SK-N-SH (cell line): ENCODE measurements at regions not wholly inside any gene's neighbourhood (a gene's known extent, or its start where the extent isn't known, plus 50 kb on each side); places are given as distances from the start of the nearest gene placed in this dataset.

Source experiments
- CTCF ChIA-PET: fragments of 300-600, 350-600 bp; formaldehyde crosslinking; extraction: SDS; loops from one replicate; lab custom pipeline; 2021; lab: Yijun Ruan, JAX
- POLR2A ChIA-PET: fragments of 350-600 bp; sonication (Branson Sonifier 250); formaldehyde crosslinking; extraction: SDS; loops from one replicate; lab custom pipeline; 2020; ENCODE audit warnings: antibody characterized with exemption, inconsistent platforms; lab: Yijun Ruan, JAX
- DNase-seq: peaks from one replicate; pipeline ENCODE4 v3.0.0; 2012
- H2AFZ ChIP-seq: fragments of 200-600 bp; sonication (generic); 2 replicates; pipeline ENCODE4 v1.8.1; 2016; ENCODE audit warnings: antibody characterized with exemption, mild to moderate bottlenecking, low read depth
- H3F3A ChIP-seq: fragments of 200-600 bp; sonication (generic); replicated peaks from 2 replicates; pipeline ENCODE3; 2016; ENCODE audit warnings: antibody characterized with exemption, mild to moderate bottlenecking; ENCODE audit not compliant: insufficient read depth
- H3K27ac ChIP-seq, 2 experiments: fragments of 200-500 bp in 1 of 2; fragments of 200-600 bp in 1 of 2; sonication (Bioruptor generic) in 1 of 2; sonication (generic), shearing (Covaris generic) in 1 of 2; 2 replicates each; pipeline versions ENCODE4 v1.5.1 to v1.6.1; 2014 to 2016; ENCODE audit warnings: low read depth in 2 of 2, inconsistent platforms in 1 of 2, low read length in 1 of 2, mild to moderate bottlenecking in 1 of 2, mixed read lengths in 1 of 2
- H3K27me3 ChIP-seq: fragments of 200-600 bp; sonication (generic), shearing (Covaris generic); 2 replicates; pipeline ENCODE4 v1.6.1; 2016; ENCODE audit warnings: mixed run types; ENCODE audit not compliant: insufficient read depth
- H3K36me3 ChIP-seq, 2 experiments: fragments of 200-500 bp in 1 of 2; fragments of 200-600 bp in 1 of 2; sonication (Bioruptor generic) in 1 of 2; sonication (generic) in 1 of 2; replicated peaks in 1 of 2; 2 replicates each; pipeline versions ENCODE3 to v1.5.1; 2014 to 2016; ENCODE audit warnings: low read length in 1 of 2, mild to moderate bottlenecking in 1 of 2; ENCODE audit not compliant: insufficient read depth in 2 of 2, control insufficient read depth in 1 of 2
- H3K4me1 ChIP-seq, 2 experiments: fragments of 200-500 bp in 1 of 2; fragments of 200-600 bp in 1 of 2; sonication (Bioruptor generic) in 1 of 2; sonication (generic), shearing (Covaris generic) in 1 of 2; 2 replicates each; pipeline versions ENCODE4 v1.5.1 to v1.6.1; 2014 to 2016; ENCODE audit warnings: low read depth in 1 of 2, low read length in 1 of 2, mixed run types in 1 of 2; ENCODE audit not compliant: insufficient read depth in 2 of 2, control insufficient read depth in 1 of 2
- H3K4me2 ChIP-seq: fragments of 200-600 bp; sonication (generic), shearing (Covaris generic); 2 replicates; pipeline ENCODE4 v1.6.1; 2017; ENCODE audit warnings: mixed run types
- H3K4me3 ChIP-seq, 2 experiments: fragments of 200-500 bp in 1 of 2; fragments of 200-600 bp in 1 of 2; sonication (Bioruptor generic) in 1 of 2; sonication (generic), shearing (Covaris generic) in 1 of 2; 2 replicates each; pipeline versions ENCODE4 v1.5.1 to v1.8.1; 2014 to 2016; ENCODE audit warnings: low read depth in 2 of 2, inconsistent platforms in 1 of 2, low read length in 1 of 2, mild to moderate bottlenecking in 1 of 2, mixed read lengths in 1 of 2, moderate library complexity in 1 of 2
- H3K79me2 ChIP-seq: fragments of 200-600 bp; sonication (generic); 2 replicates; pipeline ENCODE4 v1.8.1; 2017; ENCODE audit warnings: mild to moderate bottlenecking; ENCODE audit not compliant: insufficient read depth
- H3K9ac ChIP-seq: fragments of 200-600 bp; sonication (generic); 2 replicates; pipeline ENCODE4 v1.6.1; 2017; ENCODE audit warnings: mixed run types
- H3K9me2 ChIP-seq: fragments of 200-600 bp; sonication (generic); 2 replicates; pipeline ENCODE4 v1.6.1; 2017; ENCODE audit warnings: mixed run types
- H3K9me3 ChIP-seq: fragments of 200-600 bp; sonication (generic); 2 replicates; pipeline ENCODE4 v1.6.1; 2017; ENCODE audit warnings: mixed run types, mild to moderate bottlenecking, moderate library complexity
- H4K20me1 ChIP-seq: fragments of 200-600 bp; sonication (generic); 2 replicates; pipeline ENCODE4 v1.6.1; 2017; ENCODE audit warnings: mild to moderate bottlenecking, mixed run types; ENCODE audit not compliant: insufficient read depth
- GATA2 ChIP-seq: sonication (generic); formaldehyde crosslinking; IDR thresholded peaks from 2 replicates; pipeline ENCODE4 v1.5.0; 2020; ENCODE audit warnings: mild to moderate bottlenecking, missing genetic modification reagents
- JUND ChIP-seq: IDR thresholded peaks from 2 replicates; pipeline ENCODE4 v1.4.0; 2012
- MXI1 ChIP-seq: IDR thresholded peaks from 2 replicates; pipeline ENCODE4 v1.6.1; 2012; ENCODE audit warnings: mild to moderate bottlenecking, low read depth, low read length, improper control_type of control experiment
- NFIC ChIP-seq: IDR thresholded peaks from 2 replicates; pipeline ENCODE4 v1.4.0; 2012; ENCODE audit warnings: borderline replicate concordance
- NRF1 ChIP-seq: IDR thresholded peaks from 2 replicates; pipeline ENCODE4 v1.6.1; 2012; ENCODE audit warnings: low read depth, mild to moderate bottlenecking, low read length
- RAD21 ChIP-seq: IDR thresholded peaks from 2 replicates; pipeline ENCODE4 v1.6.1; 2012; ENCODE audit warnings: mild to moderate bottlenecking, low read length
- RFX5 ChIP-seq: IDR thresholded peaks from 2 replicates; pipeline ENCODE4 v1.6.1; 2012; ENCODE audit warnings: mild to moderate bottlenecking, improper control_type of control experiment, low read length
- SMC3 ChIP-seq: IDR thresholded peaks from 2 replicates; pipeline ENCODE4 v1.6.1; 2012; ENCODE audit warnings: low read depth, low read length, improper control_type of control experiment
- TAF1 ChIP-seq: IDR thresholded peaks from 2 replicates; pipeline ENCODE4 v1.6.1; 2012; ENCODE audit warnings: low read depth, mild to moderate bottlenecking, low read length, moderate library complexity, borderline replicate concordance
- YY1 ChIP-seq: IDR thresholded peaks from 2 replicates; pipeline ENCODE4 v1.4.0; 2012; ENCODE audit warnings: low read depth, mild to moderate bottlenecking
- WGBS: methylation state at CpG from one replicate; pipeline ENCODE4 v1.1.6; 2017; ENCODE audit warnings: low lambda C conversion rate; 5-methylcytosine and 5-hydroxymethylcytosine counted together
- TF ChIP-seq, protein P1 (sequence below): IDR thresholded peaks from 2 replicates; pipeline ENCODE4 v1.6.1; 2012; ENCODE audit warnings: mild to moderate bottlenecking, low read depth, low read length, moderate library complexity
- TF ChIP-seq, protein P2 (sequence below): fragments of 150-350 bp; IDR thresholded peaks from 2 replicates; pipeline ENCODE4 v1.6.1; 2017; ENCODE audit warnings: antibody characterized with exemption, low read length, low read depth, borderline replicate concordance
- TF ChIP-seq, protein P3 (sequence below): IDR thresholded peaks from 2 replicates; pipeline ENCODE4 v1.4.0; 2012; ENCODE audit warnings: low read depth
- TF ChIP-seq, protein P4 (sequence below): fragments of 200-600 bp; sonication (generic); IDR thresholded peaks from 2 replicates; pipeline ENCODE4 v1.6.1; 2017; ENCODE audit warnings: antibody characterized with exemption, mild to moderate bottlenecking, moderate library complexity
- TF ChIP-seq, protein P5 (sequence below): fragments of 150-350 bp; IDR thresholded peaks from 2 replicates; pipeline ENCODE4 v1.6.1; 2016; ENCODE audit warnings: mild to moderate bottlenecking, low read depth, low read length

DNA sequence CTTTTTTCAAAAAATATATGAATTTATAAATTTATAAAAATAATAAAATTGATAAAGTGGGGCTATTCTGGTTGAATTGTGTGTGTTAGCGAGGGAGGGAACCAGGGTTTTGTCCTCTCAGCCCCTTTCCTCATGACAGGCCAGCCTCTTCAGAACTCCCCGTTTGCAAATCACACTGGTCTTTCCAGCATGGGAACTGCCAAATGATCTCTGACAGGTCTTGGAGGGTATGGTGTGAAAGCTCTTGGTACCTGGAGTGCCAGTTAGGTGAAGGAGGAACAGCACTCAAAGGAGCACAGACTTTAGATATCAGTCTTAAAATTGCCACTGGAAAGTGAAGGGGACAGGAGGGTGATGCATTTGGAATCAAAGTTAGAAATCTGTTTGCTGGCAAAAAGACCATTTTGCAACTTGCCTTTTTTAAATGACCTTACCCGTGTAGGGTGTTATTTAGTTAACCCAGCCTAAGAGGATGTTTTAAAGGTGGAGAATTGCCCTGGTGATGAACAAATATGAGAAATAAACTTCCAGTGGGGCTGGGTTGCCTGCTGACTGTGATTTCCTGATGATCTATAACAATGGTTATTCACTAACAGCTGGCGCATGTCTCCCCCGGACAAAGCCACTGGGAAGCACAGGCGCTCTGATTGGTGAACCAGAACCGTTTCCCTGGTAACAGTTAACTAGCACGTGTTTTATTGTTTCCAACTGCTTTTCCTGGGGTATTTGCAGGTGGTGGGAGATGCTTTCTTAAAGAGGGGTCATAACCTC is 85.3 kb upstream of the EFEMP1 start (continued):
- TF ChIP-seq, protein P1, sequence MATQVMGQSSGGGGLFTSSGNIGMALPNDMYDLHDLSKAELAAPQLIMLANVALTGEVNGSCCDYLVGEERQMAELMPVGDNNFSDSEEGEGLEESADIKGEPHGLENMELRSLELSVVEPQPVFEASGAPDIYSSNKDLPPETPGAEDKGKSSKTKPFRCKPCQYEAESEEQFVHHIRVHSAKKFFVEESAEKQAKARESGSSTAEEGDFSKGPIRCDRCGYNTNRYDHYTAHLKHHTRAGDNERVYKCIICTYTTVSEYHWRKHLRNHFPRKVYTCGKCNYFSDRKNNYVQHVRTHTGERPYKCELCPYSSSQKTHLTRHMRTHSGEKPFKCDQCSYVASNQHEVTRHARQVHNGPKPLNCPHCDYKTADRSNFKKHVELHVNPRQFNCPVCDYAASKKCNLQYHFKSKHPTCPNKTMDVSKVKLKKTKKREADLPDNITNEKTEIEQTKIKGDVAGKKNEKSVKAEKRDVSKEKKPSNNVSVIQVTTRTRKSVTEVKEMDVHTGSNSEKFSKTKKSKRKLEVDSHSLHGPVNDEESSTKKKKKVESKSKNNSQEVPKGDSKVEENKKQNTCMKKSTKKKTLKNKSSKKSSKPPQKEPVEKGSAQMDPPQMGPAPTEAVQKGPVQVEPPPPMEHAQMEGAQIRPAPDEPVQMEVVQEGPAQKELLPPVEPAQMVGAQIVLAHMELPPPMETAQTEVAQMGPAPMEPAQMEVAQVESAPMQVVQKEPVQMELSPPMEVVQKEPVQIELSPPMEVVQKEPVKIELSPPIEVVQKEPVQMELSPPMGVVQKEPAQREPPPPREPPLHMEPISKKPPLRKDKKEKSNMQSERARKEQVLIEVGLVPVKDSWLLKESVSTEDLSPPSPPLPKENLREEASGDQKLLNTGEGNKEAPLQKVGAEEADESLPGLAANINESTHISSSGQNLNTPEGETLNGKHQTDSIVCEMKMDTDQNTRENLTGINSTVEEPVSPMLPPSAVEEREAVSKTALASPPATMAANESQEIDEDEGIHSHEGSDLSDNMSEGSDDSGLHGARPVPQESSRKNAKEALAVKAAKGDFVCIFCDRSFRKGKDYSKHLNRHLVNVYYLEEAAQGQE, result no peak
- TF ChIP-seq, protein P2, sequence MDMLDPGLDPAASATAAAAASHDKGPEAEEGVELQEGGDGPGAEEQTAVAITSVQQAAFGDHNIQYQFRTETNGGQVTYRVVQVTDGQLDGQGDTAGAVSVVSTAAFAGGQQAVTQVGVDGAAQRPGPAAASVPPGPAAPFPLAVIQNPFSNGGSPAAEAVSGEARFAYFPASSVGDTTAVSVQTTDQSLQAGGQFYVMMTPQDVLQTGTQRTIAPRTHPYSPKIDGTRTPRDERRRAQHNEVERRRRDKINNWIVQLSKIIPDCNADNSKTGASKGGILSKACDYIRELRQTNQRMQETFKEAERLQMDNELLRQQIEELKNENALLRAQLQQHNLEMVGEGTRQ, result no peak
- no peak for TF ChIP-seq TAF1
- TF ChIP-seq YY1, result no peak
- no peak for TF ChIP-seq NFIC
- no peak for TF ChIP-seq RFX5
- TF ChIP-seq JUND, result no peak
- TF ChIP-seq MXI1, result peak; percentile 89
- peak; percentile 42 for TF ChIP-seq NRF1
- TF ChIP-seq, protein P3, sequence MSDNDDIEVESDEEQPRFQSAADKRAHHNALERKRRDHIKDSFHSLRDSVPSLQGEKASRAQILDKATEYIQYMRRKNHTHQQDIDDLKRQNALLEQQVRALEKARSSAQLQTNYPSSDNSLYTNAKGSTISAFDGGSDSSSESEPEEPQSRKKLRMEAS, result peak; percentile 71
- TF ChIP-seq GATA2 (CRISPR knock-in tag), result no peak

DNA sequence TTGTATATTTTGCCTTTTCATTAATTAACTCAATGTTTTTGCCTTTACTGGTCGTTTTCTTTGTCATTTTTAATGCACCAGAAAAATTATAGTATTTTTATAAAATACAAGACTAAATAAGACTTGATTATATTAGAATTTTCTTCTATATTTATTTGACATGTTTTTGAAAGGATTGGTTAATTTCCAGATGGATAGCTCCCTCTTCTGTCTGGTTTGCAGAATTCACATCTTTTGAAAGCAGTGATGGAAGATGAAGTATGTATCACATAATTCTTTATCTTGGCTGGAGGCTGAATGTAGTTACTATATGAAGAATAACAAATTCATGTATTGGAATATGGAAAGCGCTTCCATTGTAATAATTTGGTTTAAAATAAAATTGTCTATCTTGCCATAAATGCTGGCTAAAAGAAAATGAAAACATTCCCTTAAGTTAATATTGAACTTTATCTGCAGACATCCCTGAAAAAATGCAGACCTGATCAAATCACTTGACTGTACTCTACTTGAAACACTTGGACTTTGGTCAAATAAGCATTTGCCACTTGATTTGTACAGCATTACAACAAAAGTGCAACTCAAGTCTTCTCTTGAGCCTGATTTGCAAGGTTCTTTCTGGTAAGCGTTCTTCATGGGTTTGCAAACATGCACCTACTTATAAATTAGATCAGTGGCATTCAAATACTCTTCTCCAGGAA is 86.3 kb upstream of the EFEMP1 start:
- ChIA-PET POLR2A (no interaction called here), CTCF (interaction anchor here (0.7 to 3.3 kb wide), 10 partner anchors 10 to 577 kb away, joined by 3 to 28 read pairs (median 4); no protein-coding TSS in a partner anchor)
- Histone ChIP-seq H4K20me1 (no peaks in the 10 kb centered on the region), H3K27ac (peak overlapping the region in 1 of 2 experiments; percentile 44; a peak in 3 of 4 replicates), H3K4me1 (peaks cover 5 to 12% of the 10 kb centered on the region in 2 experiments; a peak in 3 of 4 replicates), H3K9me3 (no peaks in the 10 kb centered on the region), H3K27me3 (no peaks in the 10 kb centered on the region), H3K4me2 (peak overlapping the region; percentile 30; the same call in 1 of the 2 replicates), H3K4me3 (no peak overlapping the region), H3K9ac (peak overlapping the region; percentile 29; the same call in 1 of the 2 replicates), H3K36me3 (no peaks in the 10 kb centered on the region), H3K9me2 (no peaks in the 10 kb centered on the region), H3F3A (no peaks in the 10 kb centered on the region), H2AFZ (no peak overlapping the region), H3K79me2 (no peaks in the 10 kb centered on the region)
- DNase-seq, result peak; percentile 24
- 34% methylated on average over 3 of the region's 3 CpGs for WGBS
- TF ChIP-seq, protein P4, sequence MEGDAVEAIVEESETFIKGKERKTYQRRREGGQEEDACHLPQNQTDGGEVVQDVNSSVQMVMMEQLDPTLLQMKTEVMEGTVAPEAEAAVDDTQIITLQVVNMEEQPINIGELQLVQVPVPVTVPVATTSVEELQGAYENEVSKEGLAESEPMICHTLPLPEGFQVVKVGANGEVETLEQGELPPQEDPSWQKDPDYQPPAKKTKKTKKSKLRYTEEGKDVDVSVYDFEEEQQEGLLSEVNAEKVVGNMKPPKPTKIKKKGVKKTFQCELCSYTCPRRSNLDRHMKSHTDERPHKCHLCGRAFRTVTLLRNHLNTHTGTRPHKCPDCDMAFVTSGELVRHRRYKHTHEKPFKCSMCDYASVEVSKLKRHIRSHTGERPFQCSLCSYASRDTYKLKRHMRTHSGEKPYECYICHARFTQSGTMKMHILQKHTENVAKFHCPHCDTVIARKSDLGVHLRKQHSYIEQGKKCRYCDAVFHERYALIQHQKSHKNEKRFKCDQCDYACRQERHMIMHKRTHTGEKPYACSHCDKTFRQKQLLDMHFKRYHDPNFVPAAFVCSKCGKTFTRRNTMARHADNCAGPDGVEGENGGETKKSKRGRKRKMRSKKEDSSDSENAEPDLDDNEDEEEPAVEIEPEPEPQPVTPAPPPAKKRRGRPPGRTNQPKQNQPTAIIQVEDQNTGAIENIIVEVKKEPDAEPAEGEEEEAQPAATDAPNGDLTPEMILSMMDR, result peak; percentile 73
- peak; percentile 53 for TF ChIP-seq SMC3
- TF ChIP-seq, protein P5, sequence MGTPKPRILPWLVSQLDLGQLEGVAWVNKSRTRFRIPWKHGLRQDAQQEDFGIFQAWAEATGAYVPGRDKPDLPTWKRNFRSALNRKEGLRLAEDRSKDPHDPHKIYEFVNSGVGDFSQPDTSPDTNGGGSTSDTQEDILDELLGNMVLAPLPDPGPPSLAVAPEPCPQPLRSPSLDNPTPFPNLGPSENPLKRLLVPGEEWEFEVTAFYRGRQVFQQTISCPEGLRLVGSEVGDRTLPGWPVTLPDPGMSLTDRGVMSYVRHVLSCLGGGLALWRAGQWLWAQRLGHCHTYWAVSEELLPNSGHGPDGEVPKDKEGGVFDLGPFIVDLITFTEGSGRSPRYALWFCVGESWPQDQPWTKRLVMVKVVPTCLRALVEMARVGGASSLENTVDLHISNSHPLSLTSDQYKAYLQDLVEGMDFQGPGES, result no peak
- TF ChIP-seq RAD21, result peak; percentile 81
